ENCODE measurements at regions not wholly inside any gene's neighbourhood (a gene's known extent, or its start where the extent isn't known, plus 50 kb on each side); places are given as distances from the start of the nearest gene placed in this dataset.

DNA sequence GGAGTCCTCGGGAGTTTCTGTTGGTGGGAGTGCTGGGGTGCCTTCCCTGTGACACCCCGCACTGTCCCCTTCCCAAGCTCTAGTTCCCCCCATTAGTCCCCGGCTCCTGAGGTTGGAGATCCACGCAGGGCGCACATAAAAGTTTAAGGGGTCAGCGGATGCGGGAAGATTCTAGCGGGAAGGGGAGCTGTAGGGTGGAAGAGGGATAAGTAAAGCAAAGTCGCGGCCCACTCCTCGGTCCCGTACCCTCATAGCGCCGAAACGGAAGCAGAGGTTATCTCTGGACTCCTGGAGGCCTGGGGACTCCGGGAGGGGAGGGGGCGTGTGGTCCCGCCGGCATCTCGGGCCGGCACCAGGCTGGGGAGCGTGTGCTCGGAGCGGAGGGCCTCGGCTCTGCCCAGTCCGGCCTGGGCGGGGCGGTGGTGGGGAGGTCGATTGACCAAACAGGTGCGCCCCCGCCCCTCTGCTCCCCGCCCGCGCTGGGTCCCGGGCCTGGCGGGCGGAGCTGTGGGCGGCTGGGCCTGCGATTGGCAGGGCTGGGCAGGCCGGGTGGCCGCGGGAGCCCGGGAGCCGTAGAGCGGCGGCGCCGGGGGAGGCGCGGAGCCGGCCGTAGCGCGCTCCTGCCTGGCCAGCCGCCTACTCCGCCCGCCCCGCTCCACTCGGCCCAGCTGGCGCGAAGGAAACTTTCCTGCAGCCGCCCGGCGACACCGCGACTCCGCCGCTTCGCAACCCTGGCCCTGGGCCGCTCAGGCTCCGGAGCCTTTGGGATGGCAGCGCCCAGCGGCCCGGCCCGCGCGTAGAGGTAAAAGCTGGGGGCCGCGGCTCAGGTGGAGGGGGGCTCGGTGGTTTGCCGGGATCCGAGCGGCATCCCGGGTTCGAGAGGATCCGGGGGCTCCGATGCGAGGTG is 52.2 kb upstream of the DAB2IP start:
- no peak for DNase-seq (ENCODE audit: low read depth in 2 of 2, low spot score in 1 of 2)

- DNase-seq (ENCODE audit: low read depth in 2 of 2, low spot score in 1 of 2) = no peak
Measured at GRCh38 chr9:121599872-121600585, 51.4 kb upstream of the DAB2IP start.

DNA sequence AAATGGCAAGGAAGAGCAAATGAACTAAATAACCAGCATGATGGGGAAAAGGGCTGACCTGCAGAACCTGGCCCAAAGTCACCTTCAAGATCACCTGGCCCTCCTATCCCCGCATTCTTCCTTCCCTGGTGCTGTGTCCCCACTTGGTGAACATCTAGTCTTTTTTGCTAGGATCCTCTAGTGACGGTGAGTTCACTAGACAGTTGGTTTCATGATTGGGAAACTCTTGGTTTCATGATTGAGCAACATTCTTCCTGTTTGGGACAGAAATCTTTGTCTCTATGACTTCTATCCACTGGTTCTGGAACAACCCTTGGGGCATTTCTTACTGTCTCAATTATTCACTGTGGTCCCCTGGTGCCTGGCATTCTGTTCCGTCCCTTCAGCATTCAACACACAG is 50.2 kb upstream of the DAB2IP start:
- DNase-seq (ENCODE audit: low read depth in 2 of 2, low spot score in 1 of 2) = no peak

All from stimulated activated CD8-positive, alpha-beta memory T cell treated with anti-CD3 and anti-CD28 coated beads, Interleukin-4, amount 100 ng/mL, for 4 hours (primary cell).